HL-60 (cell line): ENCODE measurements at regions not wholly inside any gene's neighbourhood (a gene's known extent, or its start where the extent isn't known, plus 50 kb on each side); places are given as distances from the start of the nearest gene placed in this dataset.
"Not testable (repeated sequence)": the region's sequence is repeated elsewhere in the genome, so short reads cannot be mapped to it uniquely, and the experiment has no call there.

Experiments used
- DNase-seq, 2 experiments: peaks; one replicate each; pipeline ENCODE4 v3.0.0-alpha.2; 2010 to 2020; ENCODE audit warnings: low read depth in 1 of 2, low spot score in 1 of 2
- H3K27ac ChIP-seq: fragments of 250-450 bp; sonication (Bioruptor Pico); replicated peaks from 2 replicates; pipeline ENCODE4 v1.5.1; 2020; ENCODE audit warnings: mild to moderate bottlenecking, moderate library complexity
- H3K27me3 ChIP-seq: fragments of 250-450 bp; sonication (Bioruptor Pico); 2 replicates; pipeline ENCODE4 v1.5.1; 2021; ENCODE audit warnings: mild to moderate bottlenecking, moderate library complexity; ENCODE audit not compliant: insufficient read depth, poor library complexity, severe bottlenecking
- H3K4me3 ChIP-seq: replicated peaks from 2 replicates; pipeline ENCODE4 v1.5.1; 2011; ENCODE audit warnings: mild to moderate bottlenecking, control low read depth, low read length; ENCODE audit not compliant: insufficient read depth
- GABPA ChIP-seq: IDR thresholded peaks from 2 replicates; pipeline ENCODE4 v1.6.1; 2012; ENCODE audit warnings: low read depth
- POLR2AphosphoS5 ChIP-seq: IDR thresholded peaks from 2 replicates; pipeline ENCODE4 v1.6.1; 2012; ENCODE audit warnings: low read depth
- SPI1 ChIP-seq: IDR thresholded peaks from 2 replicates; pipeline ENCODE4 v1.6.1; 2012; ENCODE audit warnings: low read depth, mild to moderate bottlenecking, borderline replicate concordance
- TF ChIP-seq, protein P1 (sequence below): IDR thresholded peaks from one replicate; pipeline ENCODE4 v1.5.1; 2011; ENCODE audit warnings: low read length, control low read depth, inconsistent platforms; ENCODE audit not compliant: insufficient read depth
- TF ChIP-seq, protein P2 (sequence below): IDR thresholded peaks from 2 replicates; pipeline ENCODE4 v1.6.1; 2012; ENCODE audit warnings: low read depth; ENCODE audit not compliant: insufficient replicate concordance

DNA sequence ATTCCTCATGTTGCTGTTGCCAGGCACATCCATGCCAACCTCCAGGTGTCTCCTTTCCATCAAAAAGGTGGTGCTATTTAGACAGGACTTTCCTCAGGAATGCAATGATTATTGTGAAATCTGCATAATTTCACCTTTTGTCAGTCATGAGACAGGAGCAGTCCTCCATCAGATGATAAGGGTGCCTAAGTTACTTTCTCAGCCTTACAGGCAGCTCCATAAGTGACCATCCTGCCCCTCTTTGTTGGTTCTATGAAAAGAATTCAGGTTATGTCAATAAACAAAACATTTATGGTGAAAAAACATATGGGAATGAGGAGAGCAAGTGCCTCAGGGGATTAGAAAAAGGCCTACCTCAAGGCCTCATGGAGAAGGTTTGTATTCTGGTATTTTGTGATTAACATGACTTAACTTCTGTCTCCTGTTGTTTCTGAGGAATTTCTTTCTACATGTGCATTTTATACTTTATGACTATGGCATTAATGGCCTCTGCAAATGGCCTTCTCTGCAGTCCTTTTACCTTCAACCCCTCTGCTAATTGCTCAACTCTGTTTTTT lies 110.3 kb upstream of the DIAPH3 start:
- TF ChIP-seq, protein P1, sequence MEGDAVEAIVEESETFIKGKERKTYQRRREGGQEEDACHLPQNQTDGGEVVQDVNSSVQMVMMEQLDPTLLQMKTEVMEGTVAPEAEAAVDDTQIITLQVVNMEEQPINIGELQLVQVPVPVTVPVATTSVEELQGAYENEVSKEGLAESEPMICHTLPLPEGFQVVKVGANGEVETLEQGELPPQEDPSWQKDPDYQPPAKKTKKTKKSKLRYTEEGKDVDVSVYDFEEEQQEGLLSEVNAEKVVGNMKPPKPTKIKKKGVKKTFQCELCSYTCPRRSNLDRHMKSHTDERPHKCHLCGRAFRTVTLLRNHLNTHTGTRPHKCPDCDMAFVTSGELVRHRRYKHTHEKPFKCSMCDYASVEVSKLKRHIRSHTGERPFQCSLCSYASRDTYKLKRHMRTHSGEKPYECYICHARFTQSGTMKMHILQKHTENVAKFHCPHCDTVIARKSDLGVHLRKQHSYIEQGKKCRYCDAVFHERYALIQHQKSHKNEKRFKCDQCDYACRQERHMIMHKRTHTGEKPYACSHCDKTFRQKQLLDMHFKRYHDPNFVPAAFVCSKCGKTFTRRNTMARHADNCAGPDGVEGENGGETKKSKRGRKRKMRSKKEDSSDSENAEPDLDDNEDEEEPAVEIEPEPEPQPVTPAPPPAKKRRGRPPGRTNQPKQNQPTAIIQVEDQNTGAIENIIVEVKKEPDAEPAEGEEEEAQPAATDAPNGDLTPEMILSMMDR, result no peak
- TF ChIP-seq, protein P2, sequence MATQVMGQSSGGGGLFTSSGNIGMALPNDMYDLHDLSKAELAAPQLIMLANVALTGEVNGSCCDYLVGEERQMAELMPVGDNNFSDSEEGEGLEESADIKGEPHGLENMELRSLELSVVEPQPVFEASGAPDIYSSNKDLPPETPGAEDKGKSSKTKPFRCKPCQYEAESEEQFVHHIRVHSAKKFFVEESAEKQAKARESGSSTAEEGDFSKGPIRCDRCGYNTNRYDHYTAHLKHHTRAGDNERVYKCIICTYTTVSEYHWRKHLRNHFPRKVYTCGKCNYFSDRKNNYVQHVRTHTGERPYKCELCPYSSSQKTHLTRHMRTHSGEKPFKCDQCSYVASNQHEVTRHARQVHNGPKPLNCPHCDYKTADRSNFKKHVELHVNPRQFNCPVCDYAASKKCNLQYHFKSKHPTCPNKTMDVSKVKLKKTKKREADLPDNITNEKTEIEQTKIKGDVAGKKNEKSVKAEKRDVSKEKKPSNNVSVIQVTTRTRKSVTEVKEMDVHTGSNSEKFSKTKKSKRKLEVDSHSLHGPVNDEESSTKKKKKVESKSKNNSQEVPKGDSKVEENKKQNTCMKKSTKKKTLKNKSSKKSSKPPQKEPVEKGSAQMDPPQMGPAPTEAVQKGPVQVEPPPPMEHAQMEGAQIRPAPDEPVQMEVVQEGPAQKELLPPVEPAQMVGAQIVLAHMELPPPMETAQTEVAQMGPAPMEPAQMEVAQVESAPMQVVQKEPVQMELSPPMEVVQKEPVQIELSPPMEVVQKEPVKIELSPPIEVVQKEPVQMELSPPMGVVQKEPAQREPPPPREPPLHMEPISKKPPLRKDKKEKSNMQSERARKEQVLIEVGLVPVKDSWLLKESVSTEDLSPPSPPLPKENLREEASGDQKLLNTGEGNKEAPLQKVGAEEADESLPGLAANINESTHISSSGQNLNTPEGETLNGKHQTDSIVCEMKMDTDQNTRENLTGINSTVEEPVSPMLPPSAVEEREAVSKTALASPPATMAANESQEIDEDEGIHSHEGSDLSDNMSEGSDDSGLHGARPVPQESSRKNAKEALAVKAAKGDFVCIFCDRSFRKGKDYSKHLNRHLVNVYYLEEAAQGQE, result no peak
- TF ChIP-seq SPI1, result no peak
- no peak for TF ChIP-seq GABPA
- TF ChIP-seq POLR2AphosphoS5, result no peak
- Histone ChIP-seq H3K27me3 (no peaks in the 10 kb centered on the region), H3K4me3 (no peak overlapping the region), H3K27ac (no peak overlapping the region)
- no peak for DNase-seq

DNA sequence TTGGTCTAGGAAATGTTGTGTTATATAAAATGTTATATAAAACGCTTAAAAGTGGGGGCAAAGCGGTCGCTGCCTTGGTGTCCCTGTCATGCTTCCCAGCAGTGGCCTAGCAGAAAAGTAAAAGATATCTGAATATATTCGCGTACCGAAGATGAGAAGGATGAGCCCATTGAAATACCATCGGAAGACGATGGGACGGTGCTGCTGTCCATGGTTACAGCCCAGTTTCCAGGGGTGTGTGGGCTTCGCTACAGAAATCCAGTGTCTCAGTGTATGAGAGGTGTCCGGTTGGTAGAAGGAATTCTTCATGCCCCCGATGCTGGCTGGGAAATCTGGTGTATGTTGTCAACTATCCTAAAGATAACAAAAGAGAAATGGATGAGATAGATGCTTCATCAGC lies 110.9 kb upstream of the DIAPH3 start:
- TF ChIP-seq POLR2AphosphoS5, result no peak
- TF ChIP-seq GABPA, result no peak
- TF ChIP-seq SPI1, result no peak
- TF ChIP-seq, protein P2, result peak; percentile 77
- Histone ChIP-seq H3K4me3 (no peak overlapping the region), H3K27ac (no peak overlapping the region), H3K27me3 (no peaks in the 10 kb centered on the region)
- no peak for DNase-seq

DNA sequence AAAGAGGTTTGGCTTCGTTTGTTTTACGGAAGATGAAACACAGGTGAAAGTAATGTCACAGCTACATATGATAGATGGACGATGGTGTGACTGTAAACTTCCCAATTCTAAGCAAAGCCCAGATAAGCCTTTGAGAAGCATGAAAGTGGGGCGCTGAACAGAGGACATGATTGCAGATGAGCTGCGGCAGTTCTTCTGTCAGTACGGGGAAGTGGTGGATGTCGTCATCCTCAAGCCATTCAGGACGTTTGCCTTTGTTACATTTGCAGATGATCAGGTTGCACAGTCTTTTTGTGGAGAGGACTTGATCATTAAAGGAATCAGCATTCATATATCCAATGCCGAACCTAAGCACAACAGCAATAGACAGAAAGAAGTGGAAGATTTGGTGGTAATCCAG lies 111.5 kb upstream of the DIAPH3 start:
- DNase-seq, result peak in 1 of 2 experiments; percentile 87

DNA sequence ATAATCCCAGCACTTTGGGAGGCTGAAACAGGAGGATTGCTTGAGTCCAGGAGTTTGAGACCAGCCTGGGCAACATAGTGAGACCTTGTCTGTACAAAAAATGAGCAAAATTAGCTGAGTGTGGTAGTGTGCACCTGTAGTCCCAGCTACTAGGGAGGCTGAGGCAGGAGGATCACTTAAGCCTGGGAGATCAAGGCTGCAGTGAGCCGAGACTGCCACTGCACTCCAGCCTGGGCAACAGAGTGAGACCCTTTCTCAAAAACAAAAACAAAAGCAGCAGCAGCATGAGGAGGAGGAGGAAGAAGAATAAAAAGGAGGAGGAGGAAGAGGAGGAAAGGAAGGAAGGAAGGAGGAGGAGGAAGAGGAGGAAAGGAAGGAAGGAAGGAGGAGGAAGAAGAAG lies 116.5 kb upstream of the TDRD3 start:
- not testable (repeated sequence) for H3K4me3 ChIP-seq, H3K27ac ChIP-seq, DNase-seq, H3K27me3 ChIP-seq

More for the DNA sequence above, 111.5 kb upstream of the DIAPH3 start:
- Histone ChIP-seq H3K4me3 (no peak overlapping the region), H3K27me3 (no peaks in the 10 kb centered on the region), H3K27ac (no peak overlapping the region)
- TF ChIP-seq GABPA (no peak), SPI1 (peak; percentile 91)

DNA sequence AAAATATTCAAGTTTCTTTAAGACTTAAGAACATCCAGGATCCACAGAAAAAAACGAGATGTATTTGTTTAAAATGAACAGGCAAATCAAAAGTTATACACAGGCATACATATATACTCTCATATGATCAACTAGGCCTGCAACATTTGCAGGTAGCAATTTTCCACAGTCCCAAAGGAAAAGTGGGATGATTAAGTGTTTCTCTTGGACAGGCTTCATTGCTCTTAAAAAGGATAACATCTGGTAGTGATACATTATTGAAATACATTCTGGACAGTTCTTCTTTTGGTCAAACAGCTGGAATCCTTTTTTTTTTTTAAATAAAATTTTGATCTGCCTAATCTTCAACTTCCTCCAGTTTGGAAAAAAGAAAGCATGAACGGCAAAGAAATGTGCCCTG lies 114.8 kb upstream of the TDRD3 start:
- DNase-seq, result no peak
- no peaks in the 10 kb centered on the region for H3K27me3 ChIP-seq
- TF ChIP-seq, protein P1, result no peak
- TF ChIP-seq POLR2AphosphoS5, result no peak
- TF ChIP-seq, protein P2, result no peak
- no peak for TF ChIP-seq SPI1
- TF ChIP-seq GABPA, result no peak
- H3K27ac ChIP-seq, result no peak overlapping the region
- H3K4me3 ChIP-seq, result no peak overlapping the region
